ENCODE measurements at regions not wholly inside any gene's neighbourhood (a gene's known extent, or its start where the extent isn't known, plus 50 kb on each side); places are given as distances from the start of the nearest gene placed in this dataset.

GRCh38 chr4:23085249-23085568 lies 392.5 kb downstream of the GBA3 start:
- TF ChIP-seq, protein P1, sequence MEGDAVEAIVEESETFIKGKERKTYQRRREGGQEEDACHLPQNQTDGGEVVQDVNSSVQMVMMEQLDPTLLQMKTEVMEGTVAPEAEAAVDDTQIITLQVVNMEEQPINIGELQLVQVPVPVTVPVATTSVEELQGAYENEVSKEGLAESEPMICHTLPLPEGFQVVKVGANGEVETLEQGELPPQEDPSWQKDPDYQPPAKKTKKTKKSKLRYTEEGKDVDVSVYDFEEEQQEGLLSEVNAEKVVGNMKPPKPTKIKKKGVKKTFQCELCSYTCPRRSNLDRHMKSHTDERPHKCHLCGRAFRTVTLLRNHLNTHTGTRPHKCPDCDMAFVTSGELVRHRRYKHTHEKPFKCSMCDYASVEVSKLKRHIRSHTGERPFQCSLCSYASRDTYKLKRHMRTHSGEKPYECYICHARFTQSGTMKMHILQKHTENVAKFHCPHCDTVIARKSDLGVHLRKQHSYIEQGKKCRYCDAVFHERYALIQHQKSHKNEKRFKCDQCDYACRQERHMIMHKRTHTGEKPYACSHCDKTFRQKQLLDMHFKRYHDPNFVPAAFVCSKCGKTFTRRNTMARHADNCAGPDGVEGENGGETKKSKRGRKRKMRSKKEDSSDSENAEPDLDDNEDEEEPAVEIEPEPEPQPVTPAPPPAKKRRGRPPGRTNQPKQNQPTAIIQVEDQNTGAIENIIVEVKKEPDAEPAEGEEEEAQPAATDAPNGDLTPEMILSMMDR (IDR thresholded peaks at IDR 0.05) = no peak
- no peak for TF ChIP-seq POLR2A (IDR thresholded peaks at IDR 0.05)
